Activated naive CD8-positive, alpha-beta T cell treated with anti-CD3 and anti-CD28 coated beads, Interleukin-2, amount 10 ng/mL, durations not matched to agents 7 days and 5 days (primary cell): ENCODE measurements at regions not wholly inside any gene's neighbourhood (a gene's known extent, or its start where the extent isn't known, plus 50 kb on each side); places are given as distances from the start of the nearest gene placed in this dataset.
"Not testable (repeated sequence)": the region's sequence is repeated elsewhere in the genome, so short reads cannot be mapped to it uniquely, and the experiment has no call there.

Experiments used
- ATAC-seq: fragments of 150-1000 bp; cut with Tn5 transposase; one replicate; pipeline ENCODE4 v1.10.0; 2021; ENCODE audit warnings: low read depth, moderate library complexity
- POLR2A ChIA-PET: fragments of 350-600 bp; sonication (Branson Sonifier 250); formaldehyde crosslinking; loops from one replicate; lab custom pipeline; 2021; ENCODE audit warnings: antibody characterized with exemption; lab: Charles Lee
- DNase-seq: peaks from one replicate; pipeline ENCODE4 v3.0.0; 2021
- H3K27ac Mint-ChIP-seq: one replicate; pipeline ENCODE4 v1.8.0; 2022; ENCODE audit warnings: mild to moderate bottlenecking, mixed read lengths
- H3K27me3 Mint-ChIP-seq: one replicate; pipeline ENCODE4 v1.8.0; 2022; ENCODE audit warnings: mild to moderate bottlenecking, moderate library complexity, mixed read lengths
- H3K36me3 Mint-ChIP-seq: one replicate; pipeline ENCODE4 v1.8.0; 2021; ENCODE audit warnings: mild to moderate bottlenecking, mixed read lengths
- H3K4me1 Mint-ChIP-seq: one replicate; pipeline ENCODE4 v1.8.0; 2021; ENCODE audit warnings: mixed read lengths
- H3K4me3 Mint-ChIP-seq: one replicate; pipeline ENCODE4 v1.8.0; 2022; ENCODE audit warnings: mild to moderate bottlenecking, moderate library complexity, mixed read lengths
- H3K9me3 Mint-ChIP-seq: one replicate; pipeline ENCODE4 v1.8.0; 2021; ENCODE audit warnings: mixed read lengths

DNA sequence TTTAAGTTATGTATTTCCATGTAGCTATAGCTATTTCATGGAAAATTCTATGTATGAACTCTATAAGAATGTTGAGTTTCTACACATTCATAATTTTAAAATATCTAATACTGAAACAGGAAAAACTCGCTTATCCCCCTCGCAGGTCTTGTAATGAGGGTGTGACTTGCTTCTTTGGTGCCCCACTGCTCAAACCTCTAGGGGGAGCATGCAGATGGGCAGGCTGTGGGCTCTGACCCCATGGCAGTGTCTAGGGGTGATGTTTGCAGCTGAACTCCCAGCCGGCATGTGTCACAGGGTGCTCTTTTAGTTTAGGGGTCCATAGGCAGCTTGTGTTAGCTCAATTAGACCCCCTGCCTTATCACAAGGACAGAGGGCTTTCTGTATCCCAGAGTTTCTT lies 1825.7 kb upstream of the ADGRL3 start:
- Mint-ChIP-seq H3K27me3 (no peaks in the 10 kb centered on the region), H3K36me3 (no peaks in the 10 kb centered on the region), H3K4me1 (no peaks in the 10 kb centered on the region), H3K9me3 (peaks cover 2% of the 10 kb centered on the region), H3K27ac (no peak overlapping the region), H3K4me3 (no peak overlapping the region)
- no peak for DNase-seq
- POLR2A ChIA-PET: no interaction called here
- no peak for ATAC-seq

DNA sequence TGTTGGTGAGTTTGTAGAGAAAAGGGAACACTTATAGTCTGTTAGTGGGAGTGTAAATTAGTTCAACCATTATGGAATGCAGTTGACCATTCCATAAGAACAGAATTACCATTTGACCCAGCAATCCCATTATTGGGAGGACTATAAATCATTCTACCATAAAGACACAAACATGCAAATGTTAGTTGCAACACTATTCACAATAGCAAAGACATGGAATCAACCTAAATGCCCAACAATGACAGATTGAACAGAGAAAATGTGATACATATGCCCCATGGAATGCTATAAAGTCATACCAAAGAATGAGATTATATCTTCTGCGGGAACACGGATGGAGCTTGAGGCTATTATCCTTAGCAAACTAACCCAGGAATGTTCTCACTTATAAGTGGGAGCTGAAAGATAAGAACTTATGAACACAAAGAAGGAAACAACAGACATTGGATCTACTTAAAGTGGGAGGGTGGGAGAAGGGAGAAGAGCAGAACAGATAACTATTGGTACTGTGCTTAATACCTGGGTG lies 1819.2 kb upstream of the ADGRL3 start:
- Mint-ChIP-seq H3K4me3 (no peak overlapping the region), H3K36me3 (no peaks in the 10 kb centered on the region), H3K4me1 (no peaks in the 10 kb centered on the region), H3K27me3 (no peaks in the 10 kb centered on the region), H3K9me3 (peaks cover 2% of the 10 kb centered on the region), H3K27ac (no peak overlapping the region)
- DNase-seq (no peak), ATAC-seq (no peak)
- POLR2A ChIA-PET: no interaction called here

DNA sequence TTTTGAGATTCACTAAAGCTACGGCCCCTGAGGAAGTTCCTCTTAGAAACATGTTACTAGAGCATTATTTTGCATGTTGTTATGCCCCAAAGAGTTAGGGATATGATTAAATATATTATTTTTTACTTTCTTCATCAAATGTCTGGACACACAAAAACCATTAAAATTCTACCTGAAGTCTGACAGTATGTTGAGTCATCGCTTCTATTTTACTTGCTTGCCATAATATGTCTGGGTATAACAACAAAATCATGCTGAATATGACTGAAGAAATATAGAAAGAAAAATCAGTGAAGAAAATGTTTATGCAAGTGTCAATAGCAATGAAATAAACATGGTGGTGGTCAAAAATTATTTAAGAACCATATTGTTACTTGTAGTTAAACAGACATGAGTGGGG lies 1818.5 kb upstream of the ADGRL3 start:
- Mint-ChIP-seq H3K4me1 (no peaks in the 10 kb centered on the region), H3K27me3 (no peaks in the 10 kb centered on the region), H3K27ac (no peak overlapping the region), H3K9me3 (peaks cover 2% of the 10 kb centered on the region), H3K36me3 (no peaks in the 10 kb centered on the region), H3K4me3 (no peak overlapping the region)
- ATAC-seq: no peak
- POLR2A ChIA-PET: no interaction called here
- no peak for DNase-seq

DNA sequence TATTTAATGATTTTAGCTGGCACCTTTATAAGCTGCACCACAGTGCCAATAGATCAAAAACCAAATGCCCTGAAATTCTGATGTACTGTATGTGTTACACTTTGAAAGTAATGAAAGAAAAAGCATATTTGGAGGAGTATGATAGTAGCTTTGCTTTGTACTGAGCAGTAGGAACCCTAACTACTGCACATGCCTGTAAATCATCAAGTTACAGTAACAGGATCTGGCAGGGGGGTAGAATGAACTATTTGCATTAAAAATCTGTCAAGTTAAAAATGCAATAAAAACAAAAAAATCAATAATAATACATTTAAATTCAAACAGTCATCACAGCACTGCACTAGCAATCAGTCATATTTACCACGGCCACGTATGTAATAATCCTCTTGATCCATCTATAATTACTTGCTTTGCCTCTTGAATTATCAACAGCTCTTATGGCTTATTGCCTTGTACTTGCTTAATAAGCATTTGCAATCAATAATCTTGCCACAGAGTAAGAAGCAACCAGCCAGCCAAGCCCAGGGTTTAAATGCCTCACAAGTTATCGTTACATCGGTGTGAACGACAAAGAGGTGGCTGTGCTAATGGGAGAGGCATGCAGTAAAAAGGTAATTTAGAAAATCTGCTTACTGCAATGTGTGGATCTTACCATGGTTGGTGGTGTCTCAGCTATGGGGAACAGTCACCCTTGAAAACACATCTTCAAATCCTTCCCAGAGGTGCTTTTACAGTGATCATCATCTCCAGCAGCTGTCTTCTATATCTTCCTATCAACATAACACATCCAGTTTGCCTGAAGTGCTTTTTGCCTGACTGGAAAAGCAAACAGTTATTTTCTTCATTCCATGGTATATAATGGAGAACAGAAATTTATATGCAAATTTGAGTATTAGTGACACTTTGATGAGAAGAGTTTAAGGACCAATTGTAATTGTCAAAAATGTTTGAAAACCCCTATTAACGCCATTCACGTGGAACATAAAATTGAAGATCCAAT lies 1812.1 kb upstream of the ADGRL3 start:
- H3K4me1 Mint-ChIP-seq: no peaks in the 10 kb centered on the region
- no peak overlapping the region for H3K4me3 Mint-ChIP-seq
- POLR2A ChIA-PET: no interaction called here
- no peaks in the 10 kb centered on the region for H3K36me3 Mint-ChIP-seq
- ATAC-seq (no peak), DNase-seq (no peak)
- no peaks in the 10 kb centered on the region for H3K27me3 Mint-ChIP-seq
- no peak overlapping the region for H3K27ac Mint-ChIP-seq
- no peaks in the 10 kb centered on the region for H3K9me3 Mint-ChIP-seq

DNA sequence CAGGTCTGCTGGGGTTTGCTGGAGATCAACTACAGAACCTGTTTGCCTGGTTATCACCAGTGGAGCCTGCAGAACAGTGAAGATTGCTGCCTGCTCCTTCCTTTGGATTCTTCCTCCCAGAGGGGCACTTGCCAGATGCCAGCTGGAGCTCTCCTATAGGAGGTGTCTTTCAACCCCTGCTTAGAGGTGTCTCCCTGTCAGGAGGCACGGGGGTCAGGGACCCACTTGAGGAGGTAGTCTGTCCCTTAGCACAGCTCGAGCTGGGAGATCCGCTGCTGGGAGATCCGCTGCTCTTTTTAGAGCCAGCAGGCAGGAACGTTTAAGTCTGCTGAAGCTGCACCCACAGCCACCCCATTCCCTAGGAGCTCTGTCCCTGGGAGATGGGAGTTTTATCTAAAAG lies 1806.3 kb upstream of the ADGRL3 start:
- Mint-ChIP-seq H3K4me1 (no peaks in the 10 kb centered on the region), H3K27me3 (no peaks in the 10 kb centered on the region), H3K9me3 (peaks cover 3% of the 10 kb centered on the region), H3K27ac (no peak overlapping the region), H3K4me3 (no peak overlapping the region), H3K36me3 (no peaks in the 10 kb centered on the region)
- no peak for DNase-seq
- ATAC-seq: no peak
- POLR2A ChIA-PET: no interaction called here

DNA sequence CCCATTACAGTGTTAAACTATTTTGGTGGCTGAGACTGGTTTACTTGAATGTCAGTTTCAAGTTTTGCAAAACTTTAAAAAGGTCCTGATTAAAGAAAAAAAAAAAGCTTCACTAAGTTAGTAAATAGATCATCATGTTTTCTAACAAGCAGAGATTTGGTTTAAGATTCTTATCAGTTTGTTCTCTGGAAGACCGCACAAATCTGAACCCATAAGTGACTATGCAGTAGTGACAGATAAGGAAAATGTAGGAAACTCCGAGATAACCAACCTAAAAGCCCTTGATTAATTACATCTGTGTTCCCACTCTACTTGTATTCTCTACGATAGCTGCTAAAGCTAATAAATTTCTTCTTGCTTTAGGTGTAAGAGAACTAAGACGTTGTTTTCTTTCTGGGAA lies 1799.8 kb upstream of the ADGRL3 start:
- H3K4me3 Mint-ChIP-seq: no peak overlapping the region
- H3K36me3 Mint-ChIP-seq: no peaks in the 10 kb centered on the region
- DNase-seq: no peak
- H3K9me3 Mint-ChIP-seq: no peaks in the 10 kb centered on the region
- no peak overlapping the region for H3K27ac Mint-ChIP-seq
- H3K27me3 Mint-ChIP-seq: no peaks in the 10 kb centered on the region
- H3K4me1 Mint-ChIP-seq: no peaks in the 10 kb centered on the region
- ATAC-seq: no peak
- POLR2A ChIA-PET: no interaction called here

DNA sequence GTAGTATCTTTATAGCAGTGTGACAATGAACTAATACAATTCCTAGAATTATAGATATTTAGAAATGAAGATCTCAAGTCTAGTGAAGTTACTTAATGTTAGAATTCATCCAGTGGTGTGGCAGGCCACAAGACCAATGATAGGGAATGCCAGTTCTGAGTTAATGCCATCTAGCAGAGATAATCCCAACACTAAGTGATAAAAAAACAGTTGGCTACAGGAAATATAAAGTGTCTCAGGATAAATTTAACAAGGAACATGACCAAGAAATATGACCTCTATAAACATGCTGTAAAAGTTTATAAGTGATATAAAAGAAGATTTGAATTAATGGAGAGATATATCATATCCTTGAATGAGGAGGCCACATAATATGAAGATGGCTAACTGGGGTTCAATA lies 1790.5 kb upstream of the ADGRL3 start:
- POLR2A ChIA-PET: no interaction called here

DNA sequence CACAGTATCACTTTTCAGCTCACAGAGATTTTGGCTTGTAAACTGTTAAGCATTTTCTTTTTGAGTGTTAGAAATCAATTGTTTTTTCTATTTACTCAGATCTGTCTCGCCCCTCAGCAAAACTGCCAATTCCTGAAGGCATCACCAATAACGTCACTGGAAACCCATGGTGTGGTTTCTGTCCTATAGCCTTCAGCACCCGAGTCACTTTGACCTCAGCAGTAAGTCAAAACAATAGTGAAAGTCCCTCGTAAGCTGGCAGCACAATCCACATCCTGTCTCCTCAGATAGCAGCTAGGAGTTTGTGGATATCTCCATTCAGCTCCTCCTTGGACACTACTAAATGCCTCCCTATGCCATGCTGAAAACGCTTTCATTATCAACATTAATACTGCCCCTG lies 1787.4 kb upstream of the ADGRL3 start:
- no peak for DNase-seq
- ATAC-seq: no peak
- POLR2A ChIA-PET: no interaction called here
- Mint-ChIP-seq H3K9me3 (peaks cover 3% of the 10 kb centered on the region), H3K27me3 (no peaks in the 10 kb centered on the region), H3K36me3 (no peaks in the 10 kb centered on the region), H3K27ac (no peak overlapping the region), H3K4me1 (no peaks in the 10 kb centered on the region), H3K4me3 (no peak overlapping the region)

More for the DNA sequence above, 1790.5 kb upstream of the ADGRL3 start:
- no peaks in the 10 kb centered on the region for H3K4me1 Mint-ChIP-seq
- H3K27ac Mint-ChIP-seq: no peak overlapping the region
- H3K9me3 Mint-ChIP-seq: peaks cover 1% of the 10 kb centered on the region
- H3K27me3 Mint-ChIP-seq: no peaks in the 10 kb centered on the region
- ATAC-seq (no peak), DNase-seq (no peak)
- H3K4me3 Mint-ChIP-seq: no peak overlapping the region
- no peaks in the 10 kb centered on the region for H3K36me3 Mint-ChIP-seq

DNA sequence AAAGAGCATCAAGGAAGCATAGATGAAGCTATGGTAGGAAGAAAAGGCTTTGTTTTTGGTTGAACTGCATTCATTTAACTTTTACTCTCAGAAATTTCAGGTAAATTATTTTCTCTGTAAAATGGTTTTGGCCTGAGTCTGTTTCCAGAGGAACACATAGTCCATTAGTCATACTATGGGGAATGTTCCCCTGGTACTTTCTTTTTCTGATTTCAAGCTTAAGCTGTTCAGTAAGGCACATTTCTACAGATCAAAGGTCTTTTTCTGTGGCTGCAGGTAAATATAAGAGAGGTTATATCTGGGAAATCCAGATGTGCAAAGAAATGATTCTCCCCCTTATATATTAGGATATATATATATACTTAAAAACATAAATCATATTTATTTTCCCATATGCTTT lies 1744.4 kb upstream of the ADGRL3 start:
- Mint-ChIP-seq H3K4me1 (no peaks in the 10 kb centered on the region), H3K36me3 (no peaks in the 10 kb centered on the region), H3K4me3 (no peak overlapping the region), H3K9me3 (peaks cover 7% of the 10 kb centered on the region), H3K27ac (no peak overlapping the region), H3K27me3 (no peaks in the 10 kb centered on the region)
- POLR2A ChIA-PET: no interaction called here
- DNase-seq (no peak), ATAC-seq (no peak)

DNA sequence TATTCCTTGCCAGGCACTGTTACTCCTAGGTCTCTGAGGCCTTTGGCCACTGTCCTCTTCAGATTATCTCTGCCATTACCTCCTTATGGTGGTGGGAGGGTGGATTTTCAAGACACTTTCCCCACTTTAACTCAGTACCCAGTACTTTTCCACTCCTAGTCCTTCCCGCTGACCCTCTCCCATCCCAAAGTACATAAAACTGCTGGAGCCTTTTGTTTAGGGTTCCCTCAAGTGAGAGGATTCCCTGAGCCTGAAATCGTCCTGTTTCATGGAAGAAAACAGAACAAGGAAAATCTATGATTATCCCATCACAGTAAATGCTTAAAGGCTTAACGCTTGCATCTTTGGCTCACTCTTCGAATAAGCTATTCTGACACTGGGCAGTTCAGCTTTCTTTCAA lies 1742.5 kb upstream of the ADGRL3 start:
- Mint-ChIP-seq H3K9me3 (peaks cover 5% of the 10 kb centered on the region), H3K4me1 (no peaks in the 10 kb centered on the region), H3K27ac (no peak overlapping the region), H3K27me3 (no peaks in the 10 kb centered on the region), H3K4me3 (no peak overlapping the region), H3K36me3 (no peaks in the 10 kb centered on the region)
- no peak for ATAC-seq
- POLR2A ChIA-PET: no interaction called here
- DNase-seq: no peak

DNA sequence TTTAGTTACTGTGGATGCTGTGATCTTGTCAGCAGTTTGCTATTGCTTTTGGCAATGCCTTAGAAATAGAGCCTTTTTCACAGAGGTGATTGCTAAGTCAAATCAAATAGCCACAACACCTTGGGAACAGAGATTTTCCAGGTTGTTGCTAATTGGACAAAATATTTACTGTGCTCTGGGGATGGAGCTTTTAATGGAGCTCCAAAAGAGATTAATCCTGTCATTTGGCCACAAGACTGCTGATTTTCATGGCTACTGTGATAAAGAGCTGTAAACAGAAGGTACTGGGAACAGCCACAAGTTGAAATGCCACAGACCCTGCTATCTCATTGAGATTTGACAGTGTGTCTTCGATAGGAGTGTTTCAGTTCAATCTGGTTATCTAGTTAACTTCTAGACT lies 1715.2 kb upstream of the ADGRL3 start:
- no peaks in the 10 kb centered on the region for H3K4me1 Mint-ChIP-seq
- ATAC-seq: no peak
- no peak overlapping the region for H3K4me3 Mint-ChIP-seq
- DNase-seq: no peak
- POLR2A ChIA-PET: no interaction called here
- H3K27ac Mint-ChIP-seq: no peak overlapping the region
- H3K9me3 Mint-ChIP-seq: peaks cover 10% of the 10 kb centered on the region
- no peaks in the 10 kb centered on the region for H3K36me3 Mint-ChIP-seq
- no peaks in the 10 kb centered on the region for H3K27me3 Mint-ChIP-seq

DNA sequence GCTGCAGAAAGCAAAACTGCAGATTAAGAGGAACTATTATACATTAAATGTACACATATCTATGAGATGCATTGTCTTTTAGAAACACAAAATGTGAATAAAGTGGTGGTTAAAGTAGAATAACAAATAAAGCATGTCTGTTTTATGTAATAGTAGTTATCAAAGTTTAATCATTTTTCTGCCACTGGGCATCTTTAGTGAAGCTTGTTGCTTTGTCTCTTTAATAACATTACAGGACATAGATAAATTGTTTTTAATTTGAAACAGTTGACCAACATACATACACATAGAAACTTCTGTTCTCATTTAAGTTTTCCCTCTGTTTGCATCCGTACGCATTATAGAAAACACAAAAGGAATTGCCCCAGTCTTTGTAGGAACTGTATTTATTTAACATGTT lies 1700.0 kb upstream of the ADGRL3 start:
- POLR2A ChIA-PET: no interaction called here
- ATAC-seq: no peak
- no peaks in the 10 kb centered on the region for H3K4me1 Mint-ChIP-seq

DNA sequence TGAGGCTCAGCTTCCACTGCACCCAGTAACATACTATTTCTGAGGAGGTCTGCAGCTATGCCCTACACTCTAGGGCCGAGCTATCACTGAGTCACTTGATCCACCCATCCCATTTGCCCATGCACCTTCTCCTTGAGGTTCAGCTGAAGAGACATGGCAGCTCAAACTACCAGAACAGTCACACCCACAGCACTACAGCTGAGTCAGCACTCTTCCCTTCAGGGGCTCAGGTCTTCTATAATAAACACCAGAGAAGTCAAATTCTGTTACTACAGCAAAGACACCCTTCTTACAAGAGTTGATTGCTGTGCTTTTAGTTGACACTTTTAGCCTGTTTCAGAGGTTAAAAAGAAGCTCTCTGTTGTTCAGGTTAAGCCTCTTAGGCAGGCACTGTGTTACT lies 1696.4 kb upstream of the ADGRL3 start:
- no peak for DNase-seq
- no peak overlapping the region for H3K27ac Mint-ChIP-seq
- H3K36me3 Mint-ChIP-seq: no peaks in the 10 kb centered on the region
- no peak overlapping the region for H3K4me3 Mint-ChIP-seq
- H3K9me3 Mint-ChIP-seq: peaks cover 2% of the 10 kb centered on the region
- no peaks in the 10 kb centered on the region for H3K27me3 Mint-ChIP-seq
- POLR2A ChIA-PET: no interaction called here
- H3K4me1 Mint-ChIP-seq: no peaks in the 10 kb centered on the region
- ATAC-seq: no peak

More for the DNA sequence above, 1700.0 kb upstream of the ADGRL3 start:
- H3K27me3 Mint-ChIP-seq: no peaks in the 10 kb centered on the region
- peaks cover 2% of the 10 kb centered on the region for H3K9me3 Mint-ChIP-seq
- no peak overlapping the region for H3K4me3 Mint-ChIP-seq
- no peaks in the 10 kb centered on the region for H3K36me3 Mint-ChIP-seq
- DNase-seq: no peak
- no peak overlapping the region for H3K27ac Mint-ChIP-seq

DNA sequence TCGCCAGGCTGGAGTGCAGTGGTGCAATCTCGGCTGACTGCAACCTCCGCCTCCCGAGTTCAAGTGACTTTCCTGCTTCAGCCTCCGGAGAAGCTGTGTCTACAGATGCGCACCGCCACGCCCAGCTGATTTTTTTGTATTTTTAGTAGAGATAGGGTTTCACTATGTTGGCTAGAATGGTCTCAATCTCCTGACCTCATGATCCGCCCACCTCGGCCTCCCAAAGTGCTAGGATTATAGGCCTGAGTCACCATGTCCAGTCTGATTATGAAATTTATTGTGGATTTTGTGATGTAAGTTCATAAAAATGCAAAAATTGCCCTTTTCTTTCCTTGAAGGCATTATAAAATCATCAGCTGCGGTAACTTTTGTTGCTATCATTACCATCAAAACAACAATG lies 1688.3 kb upstream of the ADGRL3 start:
- not testable (repeated sequence) for H3K36me3 Mint-ChIP-seq

More for the DNA sequence above, 1688.3 kb upstream of the ADGRL3 start:
- ATAC-seq, H3K4me3 Mint-ChIP-seq, H3K4me1 Mint-ChIP-seq, DNase-seq, H3K9me3 Mint-ChIP-seq, H3K27me3 Mint-ChIP-seq, POLR2A ChIA-PET, H3K27ac Mint-ChIP-seq: not testable (repeated sequence)
